Upper lobe of left lung (tissue), 4 donors: ENCODE measurements at regions not wholly inside any gene's neighbourhood (a gene's known extent, or its start where the extent isn't known, plus 50 kb on each side); places are given as distances from the start of the nearest gene placed in this dataset.

Experiments
- POLR2A ChIP-seq, 4 donors: fragments of 450-650 bp; IDR thresholded peaks; one replicate each; pipeline ENCODE4 v1.5.1; 2016 to 2017; ENCODE audit warnings: antibody characterized with exemption in 4 of 4, mild to moderate bottlenecking in 2 of 4
- POLR2AphosphoS5 ChIP-seq, 2 donors: sonication (generic); formaldehyde crosslinking; IDR thresholded peaks; one replicate each; pipeline ENCODE4 v1.5.1; 2017; ENCODE audit warnings: antibody characterized with exemption in 2 of 2
- TF ChIP-seq, protein P1 (sequence below), 6 experiments: fragments of 450-650 bp in 4 of 6; fragments of 200-600 bp in 2 of 6; sonication (generic) in 2 of 6; IDR thresholded peaks; one replicate each; pipeline ENCODE4 v1.5.1; 2016 to 2019; ENCODE audit warnings: antibody characterized with exemption in 6 of 6

DNA sequence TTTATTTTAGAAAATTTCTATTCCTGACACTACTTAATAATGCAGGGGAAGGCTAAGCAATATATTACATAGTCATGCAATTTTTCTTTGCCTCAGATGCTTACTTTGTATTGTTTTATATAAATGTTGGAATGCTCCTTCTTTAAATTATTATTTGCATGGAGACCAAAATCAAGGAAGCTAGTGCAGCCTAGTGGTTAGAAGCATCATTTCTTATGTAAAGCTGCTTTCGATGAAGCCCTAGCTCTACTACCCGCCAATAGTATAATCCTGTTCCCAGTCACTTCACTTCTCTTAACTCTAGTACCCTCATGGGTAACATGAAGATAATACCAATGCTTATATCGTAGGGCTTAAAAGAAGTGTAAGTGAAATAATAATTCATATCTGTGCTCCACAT lies 198.9 kb downstream of the LRATD1 start:
- TF ChIP-seq POLR2AphosphoS5 (IDR thresholded peaks at IDR 0.05): no peak
- TF ChIP-seq, protein P1, sequence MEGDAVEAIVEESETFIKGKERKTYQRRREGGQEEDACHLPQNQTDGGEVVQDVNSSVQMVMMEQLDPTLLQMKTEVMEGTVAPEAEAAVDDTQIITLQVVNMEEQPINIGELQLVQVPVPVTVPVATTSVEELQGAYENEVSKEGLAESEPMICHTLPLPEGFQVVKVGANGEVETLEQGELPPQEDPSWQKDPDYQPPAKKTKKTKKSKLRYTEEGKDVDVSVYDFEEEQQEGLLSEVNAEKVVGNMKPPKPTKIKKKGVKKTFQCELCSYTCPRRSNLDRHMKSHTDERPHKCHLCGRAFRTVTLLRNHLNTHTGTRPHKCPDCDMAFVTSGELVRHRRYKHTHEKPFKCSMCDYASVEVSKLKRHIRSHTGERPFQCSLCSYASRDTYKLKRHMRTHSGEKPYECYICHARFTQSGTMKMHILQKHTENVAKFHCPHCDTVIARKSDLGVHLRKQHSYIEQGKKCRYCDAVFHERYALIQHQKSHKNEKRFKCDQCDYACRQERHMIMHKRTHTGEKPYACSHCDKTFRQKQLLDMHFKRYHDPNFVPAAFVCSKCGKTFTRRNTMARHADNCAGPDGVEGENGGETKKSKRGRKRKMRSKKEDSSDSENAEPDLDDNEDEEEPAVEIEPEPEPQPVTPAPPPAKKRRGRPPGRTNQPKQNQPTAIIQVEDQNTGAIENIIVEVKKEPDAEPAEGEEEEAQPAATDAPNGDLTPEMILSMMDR (IDR thresholded peaks at IDR 0.05): no peak
- no peak for TF ChIP-seq POLR2A (IDR thresholded peaks at IDR 0.05)
